Brain microvascular endothelial cell (primary cell): ENCODE measurements at regions not wholly inside any gene's neighbourhood (a gene's known extent, or its start where the extent isn't known, plus 50 kb on each side); places are given as distances from the start of the nearest gene placed in this dataset.
"Not testable (repeated sequence)": the region's sequence is repeated elsewhere in the genome, so short reads cannot be mapped to it uniquely, and the experiment has no call there.

Source experiments
- DNase-seq: peaks from one replicate; pipeline ENCODE4 v3.0.0-alpha.2; 2020
- H3K27ac ChIP-seq: fragments of 250-450 bp; sonication (Bioruptor Pico); 2 replicates; pipeline ENCODE4 v1.5.1; 2020; ENCODE audit warnings: mild to moderate bottlenecking, moderate library complexity
- H3K27me3 ChIP-seq: fragments of 250-450 bp; sonication (Bioruptor Pico); replicated peaks from 2 replicates; pipeline ENCODE4 v1.5.1; 2020; ENCODE audit warnings: mild to moderate bottlenecking
- H3K36me3 ChIP-seq: fragments of 250-450 bp; sonication (Bioruptor Pico); replicated peaks from 2 replicates; pipeline ENCODE4 v1.5.1; 2020; ENCODE audit warnings: mild to moderate bottlenecking
- H3K4me3 ChIP-seq: 2 replicates; pipeline ENCODE4 v1.5.1; 2011; ENCODE audit warnings: low read depth, mild to moderate bottlenecking, control low read depth, low read length, moderate library complexity
- CTCF ChIP-seq: IDR thresholded peaks from 2 replicates; pipeline ENCODE4 v1.5.1; 2011; ENCODE audit warnings: low read depth, mild to moderate bottlenecking, moderate library complexity, low read length, control low read depth, inconsistent platforms; ENCODE audit errors: missing control alignments
- in situ Hi-C: cut with HindIII; loops from 2 replicates; pipeline ENCODE4 v1.10.0; 2017; ENCODE audit warnings: low sequenced_read_pairs, low pct_ligation_motif_present

- Histone ChIP-seq H3K36me3 (no peaks in the 10 kb centered on the region), H3K27me3 (no peaks in the 10 kb centered on the region), H3K27ac (no peak overlapping the region), H3K4me3 (no peak overlapping the region)
- no peak for TF ChIP-seq CTCF
- in situ Hi-C loops, result no loop called here
- DNase-seq, result no peak
These were observed 1387.8 kb upstream of the ATXN8OS start for GRCh38 chr13:68719815-68720214.

DNA sequence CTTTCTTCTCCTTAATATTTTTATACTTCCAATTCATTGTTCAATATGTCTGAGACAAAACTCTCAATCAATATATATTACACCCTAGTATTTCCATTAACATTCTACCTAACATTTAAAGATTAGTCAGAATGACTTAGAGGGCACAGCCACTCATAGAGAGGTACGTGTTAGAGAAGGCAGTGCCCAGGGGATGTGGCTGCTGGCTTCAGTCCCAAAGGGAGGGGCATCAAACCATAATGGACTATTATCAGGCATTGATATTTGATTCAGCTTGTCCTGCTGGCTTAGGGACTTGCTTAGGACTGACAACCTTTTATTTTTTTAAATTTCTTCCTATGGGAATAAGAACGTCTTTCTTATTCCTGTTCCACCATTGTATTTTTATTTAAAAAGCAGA, 1392.0 kb upstream of the ATXN8OS start:
- H3K27ac ChIP-seq, result no peak overlapping the region
- DNase-seq, result no peak
- no peak overlapping the region for H3K4me3 ChIP-seq
- in situ Hi-C loops, result no loop called here
- no peaks in the 10 kb centered on the region for H3K36me3 ChIP-seq
- no peak for TF ChIP-seq CTCF
- H3K27me3 ChIP-seq, result no peaks in the 10 kb centered on the region

DNA sequence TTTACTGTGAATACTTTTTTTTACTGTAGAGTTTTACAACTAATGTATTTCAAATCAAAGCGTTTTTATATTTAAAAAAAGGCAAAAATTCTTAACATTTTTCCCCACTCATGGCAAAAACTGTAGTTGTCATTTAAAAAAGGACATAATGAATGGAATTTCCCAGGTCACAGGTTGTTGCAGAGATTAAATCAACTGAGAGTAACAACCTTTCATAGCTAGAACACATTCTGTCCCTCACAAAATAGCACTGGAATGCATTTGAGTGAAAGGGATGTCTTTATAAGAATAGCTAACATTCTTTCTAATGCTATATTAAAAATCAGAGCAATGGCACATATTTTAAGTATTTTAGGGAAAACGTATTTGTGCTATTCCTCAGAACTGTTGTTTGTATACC, 1393.3 kb upstream of the ATXN8OS start:
- in situ Hi-C loops, result no loop called here
- Histone ChIP-seq H3K36me3 (no peaks in the 10 kb centered on the region), H3K27ac (no peak overlapping the region), H3K27me3 (no peaks in the 10 kb centered on the region), H3K4me3 (no peak overlapping the region)
- TF ChIP-seq CTCF, result no peak
- DNase-seq, result no peak

DNA sequence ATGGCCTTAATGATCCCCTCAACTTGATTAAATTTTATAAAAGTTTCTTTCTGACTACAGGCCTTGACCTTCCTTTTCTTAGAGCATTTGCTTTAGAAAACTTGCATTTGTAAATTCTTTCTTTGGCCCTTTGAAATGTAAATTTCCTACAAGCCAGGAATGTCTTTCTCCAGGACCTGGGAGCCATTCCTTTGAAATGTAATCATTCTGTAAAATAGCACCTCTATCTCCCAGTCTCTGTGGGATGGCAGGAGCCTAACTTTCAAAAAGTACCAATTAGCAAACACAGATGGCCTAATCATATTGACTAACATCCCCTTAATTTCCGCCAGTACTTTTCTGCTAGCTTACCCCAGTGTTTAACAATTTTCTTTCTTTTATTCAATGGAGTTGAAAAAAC, 1394.2 kb upstream of the ATXN8OS start:
- H3K27me3 ChIP-seq, result no peaks in the 10 kb centered on the region
- TF ChIP-seq CTCF, result no peak
- in situ Hi-C loops, result no loop called here
- no peak for DNase-seq
- H3K27ac ChIP-seq, result no peak overlapping the region
- H3K4me3 ChIP-seq, result no peak overlapping the region
- no peaks in the 10 kb centered on the region for H3K36me3 ChIP-seq

GRCh38 chr13:68708336-68708908, 1399.2 kb upstream of the ATXN8OS start:
- H3K36me3 ChIP-seq, result no peaks in the 10 kb centered on the region
- H3K27me3 ChIP-seq, result no peaks in the 10 kb centered on the region
- TF ChIP-seq CTCF, result no peak
- DNase-seq, result no peak
- in situ Hi-C loops, result no loop called here
- H3K4me3 ChIP-seq, result no peak overlapping the region
- H3K27ac ChIP-seq, result no peak overlapping the region

DNA sequence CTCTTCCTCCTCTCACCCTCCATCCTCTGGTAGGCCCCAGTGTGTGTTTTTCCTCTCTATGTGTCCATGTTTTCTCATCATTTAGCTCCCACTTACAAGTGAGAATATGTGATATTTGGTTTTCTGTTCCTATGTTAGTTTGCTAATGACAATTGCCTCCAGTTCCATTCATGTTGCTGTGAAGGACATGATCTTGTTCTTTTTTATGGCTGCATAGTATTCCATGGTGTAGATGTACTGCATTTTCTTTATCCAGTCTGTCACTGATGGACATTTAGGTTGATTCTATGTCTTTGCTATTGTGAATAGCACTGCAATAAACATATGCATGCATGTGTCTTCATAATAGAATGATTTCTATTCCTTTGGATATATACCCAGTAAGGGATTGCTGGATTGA, 1401.6 kb upstream of the ATXN8OS start:
- H3K4me3 ChIP-seq, H3K27me3 ChIP-seq, H3K36me3 ChIP-seq, DNase-seq, H3K27ac ChIP-seq, in situ Hi-C loops: not testable (repeated sequence)
